PFSK-1 (cell line): ENCODE measurements at regions not wholly inside any gene's neighbourhood (a gene's known extent, or its start where the extent isn't known, plus 50 kb on each side); places are given as distances from the start of the nearest gene placed in this dataset.

Experiments used
- POLR2AphosphoS5 ChIP-seq: IDR thresholded peaks from 2 replicates; pipeline ENCODE4 v1.6.1; 2012; ENCODE audit warnings: low read depth, mild to moderate bottlenecking, control low read depth, low read length, moderate library complexity
- SIN3A ChIP-seq: IDR thresholded peaks from 2 replicates; pipeline ENCODE4 v1.6.1; 2012; ENCODE audit warnings: mild to moderate bottlenecking, low read length, moderate library complexity, borderline replicate concordance; ENCODE audit not compliant: insufficient read depth

DNA sequence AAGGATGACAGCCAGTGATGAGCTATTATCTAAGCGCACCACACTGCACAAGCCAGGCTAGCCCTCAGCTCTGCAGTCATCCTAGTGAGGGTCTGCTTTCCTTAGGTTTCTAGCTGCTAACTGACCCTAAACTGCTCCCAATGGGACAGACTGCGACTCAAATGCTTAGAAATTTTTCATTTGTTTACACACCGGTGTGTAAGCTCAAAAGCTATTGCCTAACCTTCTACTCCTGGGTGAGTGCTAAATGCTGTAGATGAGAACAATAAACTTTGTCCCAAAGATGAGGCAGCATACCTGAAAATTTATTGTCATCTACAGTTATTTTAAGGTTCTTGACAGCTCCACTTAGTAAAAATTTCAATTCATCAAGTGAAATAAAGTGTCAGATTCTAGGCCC lies 311.4 kb downstream of the TMEM167A start:
- TF ChIP-seq POLR2AphosphoS5 (no peak), SIN3A (no peak)
